T-helper 17 cell (primary cell): ENCODE measurements at regions not wholly inside any gene's neighbourhood (a gene's known extent, or its start where the extent isn't known, plus 50 kb on each side); places are given as distances from the start of the nearest gene placed in this dataset.
"Not testable (repeated sequence)": the region's sequence is repeated elsewhere in the genome, so short reads cannot be mapped to it uniquely, and the experiment has no call there.

Source experiments
- ATAC-seq: fragments of 150-1000 bp; cut with Tn5 transposase; 2 replicates; pipeline ENCODE4 v1.10.0; 2021; ENCODE audit warnings: mild to moderate bottlenecking, moderate library complexity
- DNase-seq, 3 donors: peaks; one replicate each; pipeline versions ENCODE4 v3.0.0 to v3.0.0-alpha.2; 2020 to 2021
- H3K9me3 ChIP-seq: one replicate; pipeline ENCODE4 v1.7.0; 2013; ENCODE audit warnings: low read length, mild to moderate bottlenecking; ENCODE audit not compliant: control insufficient read depth, poor library complexity, severe bottlenecking
- H3K27ac Mint-ChIP-seq: one replicate; pipeline ENCODE4 v1.8.0; 2022; ENCODE audit warnings: mild to moderate bottlenecking, moderate library complexity, mixed read lengths
- H3K27me3 Mint-ChIP-seq: one replicate; pipeline ENCODE4 v1.8.0; 2022; ENCODE audit warnings: mixed read lengths
- H3K36me3 Mint-ChIP-seq: one replicate; pipeline ENCODE4 v1.8.0; 2022; ENCODE audit warnings: low read depth, mixed read lengths
- H3K4me1 Mint-ChIP-seq: one replicate; pipeline ENCODE4 v1.8.0; 2022; ENCODE audit warnings: mild to moderate bottlenecking, mixed read lengths
- H3K4me3 Mint-ChIP-seq: one replicate; pipeline ENCODE4 v1.8.0; 2022; ENCODE audit warnings: mild to moderate bottlenecking, moderate library complexity, mixed read lengths

DNA sequence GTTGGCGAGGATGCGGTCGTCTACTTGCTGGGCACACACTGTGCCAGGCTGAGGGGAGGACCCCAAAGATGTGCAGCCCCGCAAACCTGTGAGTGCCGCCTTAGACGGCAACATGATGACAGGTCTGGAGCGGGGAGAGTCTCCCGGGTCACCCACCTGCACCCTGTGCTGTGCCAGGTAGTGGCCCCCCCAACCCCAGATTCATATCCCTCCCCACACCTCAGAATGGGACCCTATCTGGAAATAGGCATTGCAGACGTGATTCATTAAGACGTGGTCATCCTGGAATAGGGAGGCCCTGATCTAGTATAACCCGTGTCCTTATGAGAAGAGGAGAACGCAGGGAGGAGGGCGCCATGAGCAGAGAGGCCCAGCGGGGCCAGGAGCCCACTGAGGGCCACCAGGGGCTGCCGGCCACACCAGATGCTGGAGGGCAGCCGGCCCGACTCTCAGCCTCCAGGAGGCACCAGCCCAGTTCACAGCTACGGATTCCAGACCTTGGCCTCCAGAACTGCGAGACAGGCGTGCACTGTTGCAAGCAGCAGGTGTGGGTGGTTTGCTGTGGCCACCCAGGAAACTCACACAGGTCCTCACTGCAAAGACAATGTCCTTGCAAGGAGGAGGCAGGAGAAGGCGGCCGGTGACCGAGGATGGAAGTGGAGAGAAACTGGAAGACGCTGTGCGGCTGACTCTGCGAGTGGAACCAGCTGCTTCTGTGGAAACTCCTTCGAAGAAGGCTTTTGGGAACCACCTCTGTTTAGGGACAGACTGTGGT lies 131.9 kb upstream of the LPCAT1 start:
- DNase-seq = no peak
- H3K4me3 Mint-ChIP-seq = no peak overlapping the region
- ATAC-seq = no peak
- H3K36me3 Mint-ChIP-seq = no peaks in the 10 kb centered on the region
- H3K9me3 ChIP-seq = no peaks in the 10 kb centered on the region
- H3K27ac Mint-ChIP-seq = no peak overlapping the region
- H3K4me1 Mint-ChIP-seq = peaks cover 10% of the 10 kb centered on the region
- H3K27me3 Mint-ChIP-seq = peaks cover 63% of the 10 kb centered on the region

DNA sequence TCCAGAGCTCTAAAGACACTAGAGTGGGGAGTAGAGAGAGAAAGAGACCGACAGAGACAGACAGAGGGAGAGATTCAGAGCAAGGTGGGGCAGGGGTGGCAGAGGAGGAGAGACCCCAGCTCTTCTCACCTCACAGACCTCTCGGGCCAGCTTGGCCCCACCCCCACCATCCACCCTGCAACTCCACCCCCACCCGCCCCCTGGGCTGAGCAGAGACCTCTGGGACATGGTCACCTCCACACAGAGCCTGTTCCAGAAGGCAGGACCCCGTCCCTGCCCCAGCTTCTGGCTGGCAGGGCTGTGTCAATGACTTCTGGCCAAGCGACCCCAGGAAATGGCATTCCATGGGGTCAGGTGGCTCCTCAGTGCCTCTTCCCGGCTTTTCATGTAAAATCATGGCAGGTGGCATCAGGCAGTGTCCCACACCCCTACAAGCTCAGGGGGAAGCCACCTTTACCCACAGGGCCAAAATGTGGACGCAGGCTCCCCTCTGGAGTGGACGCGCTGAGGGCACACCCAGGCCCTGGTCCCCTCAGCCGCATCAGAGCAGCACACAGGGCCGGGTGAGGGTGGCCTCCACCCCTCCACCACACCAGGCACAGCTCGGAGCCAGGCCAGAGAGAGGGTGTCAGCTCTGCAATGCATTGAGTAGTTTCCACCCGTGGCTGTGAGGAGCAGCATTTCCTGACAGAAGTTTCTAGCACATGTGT lies 131.2 kb upstream of the LPCAT1 start:
- H3K27ac Mint-ChIP-seq = no peak overlapping the region
- no peak overlapping the region for H3K4me3 Mint-ChIP-seq
- H3K4me1 Mint-ChIP-seq = peaks cover 10% of the 10 kb centered on the region
- peaks cover 65% of the 10 kb centered on the region for H3K27me3 Mint-ChIP-seq
- ATAC-seq (no peak), DNase-seq (peak in 1 of 3 donors; percentile 4)
- H3K9me3 ChIP-seq = no peaks in the 10 kb centered on the region
- H3K36me3 Mint-ChIP-seq = no peaks in the 10 kb centered on the region

DNA sequence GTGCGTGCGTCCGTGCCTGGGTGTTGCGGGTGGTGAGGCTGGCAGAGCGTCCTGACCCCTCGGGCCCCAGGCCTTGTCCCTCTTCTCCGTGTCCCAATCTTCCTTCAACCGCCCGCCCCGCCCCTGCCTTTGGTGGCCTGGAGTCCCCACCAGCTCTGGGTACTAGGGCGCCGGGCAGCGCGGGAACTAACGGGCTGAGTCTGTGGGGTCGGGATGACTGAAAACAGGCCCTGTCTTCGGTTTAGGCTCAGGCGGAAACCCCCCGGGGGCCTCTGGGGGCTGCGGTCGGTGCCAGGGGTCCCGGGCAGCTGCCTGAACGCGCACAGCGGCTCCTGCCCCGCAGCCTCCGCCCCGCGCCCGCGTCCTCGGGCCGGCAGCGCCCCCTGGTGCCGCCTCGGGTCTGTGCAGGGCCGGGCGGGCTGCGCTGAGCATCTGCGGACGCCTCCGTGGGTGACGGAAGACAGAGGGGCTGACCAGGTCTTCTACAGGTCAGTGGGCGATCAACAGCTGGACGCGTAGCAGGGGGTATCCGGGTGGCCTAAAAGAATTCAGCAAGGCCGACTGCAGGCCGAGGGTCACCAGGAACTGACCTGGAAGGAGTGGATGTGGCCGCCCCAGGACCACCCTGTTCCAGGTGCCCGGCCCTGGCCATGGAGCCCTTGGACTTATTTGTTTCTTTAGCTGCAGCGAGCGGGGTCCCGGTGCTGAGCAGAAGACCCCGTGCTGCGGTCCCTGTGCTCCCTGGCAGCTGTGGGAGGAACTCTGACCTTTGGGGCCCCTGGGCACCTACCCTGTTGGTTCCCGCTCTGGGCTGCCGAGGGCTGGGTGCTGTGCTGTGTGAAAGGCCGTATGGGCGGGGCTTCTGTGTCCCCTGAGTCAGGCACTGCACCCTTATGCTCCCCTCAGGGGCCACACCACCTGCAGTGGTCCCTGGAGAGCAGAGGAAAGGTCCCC lies 130.2 kb upstream of the LPCAT1 start:
- peak; percentile 95 for ATAC-seq
- not testable (repeated sequence) for H3K36me3 Mint-ChIP-seq, DNase-seq, H3K9me3 ChIP-seq, H3K27ac Mint-ChIP-seq
- Mint-ChIP-seq H3K27me3 (peaks cover 75% of the 10 kb centered on the region), H3K4me3 (peak overlapping the region; percentile 31), H3K4me1 (peaks cover 10% of the 10 kb centered on the region)

DNA sequence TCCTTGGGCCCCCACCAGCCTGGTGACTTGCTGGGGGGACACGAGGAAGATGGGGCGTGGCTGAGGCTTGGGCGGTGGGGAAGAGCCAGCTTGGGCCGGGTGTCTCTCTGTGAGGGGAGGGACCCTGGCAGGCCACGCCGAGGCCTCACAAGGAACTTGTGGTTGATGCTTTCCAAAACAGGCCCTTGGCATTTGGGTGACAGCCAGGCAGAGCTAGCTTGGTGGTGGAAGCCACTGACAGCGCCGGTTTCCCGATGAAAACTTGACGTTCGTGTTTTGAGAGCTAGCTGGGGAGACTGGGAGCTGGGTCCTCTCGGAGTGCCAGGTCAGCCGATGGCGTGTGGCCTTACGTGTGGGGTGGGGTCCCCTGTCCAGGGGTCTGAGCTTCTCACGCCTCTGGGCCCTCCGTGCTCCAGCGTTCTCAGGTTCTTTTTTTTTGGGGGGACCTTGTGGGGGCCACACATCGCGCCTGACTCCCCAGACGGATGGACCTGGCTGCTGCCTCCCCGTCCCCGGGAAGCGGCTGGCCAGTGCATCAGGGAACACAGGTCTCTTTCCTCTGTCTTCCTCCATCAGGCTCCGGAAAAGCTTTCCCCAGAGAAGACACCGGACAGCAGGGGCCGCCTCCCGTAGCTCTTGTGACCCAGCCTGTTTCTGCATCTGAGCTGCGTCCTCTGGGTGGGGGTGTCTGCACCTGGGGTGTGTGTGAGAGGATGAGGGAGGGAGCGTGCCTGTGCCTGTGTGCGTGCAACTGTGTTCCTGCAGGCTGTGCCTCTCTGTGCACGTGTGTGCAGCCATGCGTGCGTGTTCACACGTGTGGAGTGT lies 129.3 kb upstream of the LPCAT1 start:
- peak; percentile 65 for ATAC-seq

DNA sequence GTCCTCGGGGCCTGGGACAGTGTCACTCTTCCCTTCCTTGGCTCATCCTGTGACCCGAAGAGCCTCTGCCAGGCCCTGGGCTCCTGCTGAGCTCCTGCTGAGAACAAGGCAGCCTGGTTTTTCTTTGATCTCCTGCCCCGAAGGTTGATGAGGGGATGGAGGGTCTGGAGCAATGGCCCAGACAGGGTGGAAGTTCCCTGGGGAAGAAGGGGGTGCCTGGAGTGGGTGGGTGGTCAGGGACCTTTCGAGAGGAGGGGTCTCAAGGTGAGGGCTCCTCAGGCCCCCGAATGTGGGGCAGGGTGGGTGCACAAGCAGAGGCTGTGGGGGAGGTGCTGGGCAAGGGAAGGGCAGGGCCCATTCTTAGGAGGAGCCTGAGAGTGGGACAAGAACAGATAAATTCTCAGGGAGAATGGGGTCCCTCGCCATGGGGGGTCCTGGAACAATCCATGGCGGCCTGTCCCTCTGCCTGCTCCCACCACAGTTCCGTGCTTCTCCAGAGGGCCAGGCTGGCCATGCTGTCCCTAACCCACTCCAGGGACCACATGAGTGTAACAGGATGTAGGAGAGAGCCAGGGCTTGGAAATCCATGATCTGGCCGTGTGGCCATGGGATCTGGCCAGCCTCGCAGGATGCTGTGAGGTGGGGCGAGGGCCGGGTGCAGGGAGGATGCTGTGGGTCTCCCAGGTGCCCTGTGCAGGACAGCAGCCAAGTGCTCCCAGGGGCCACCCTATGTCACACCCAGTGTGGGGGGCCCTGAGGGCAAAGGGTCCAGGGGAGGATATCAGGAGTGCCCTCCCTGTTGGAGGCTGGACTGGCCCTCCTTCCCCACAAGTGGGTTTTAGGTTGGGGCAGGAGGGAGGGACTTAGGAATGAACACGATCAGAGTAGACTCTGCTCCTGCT lies 128.5 kb upstream of the LPCAT1 start:
- Mint-ChIP-seq H3K27me3 (peaks cover 65% of the 10 kb centered on the region), H3K27ac (no peak overlapping the region), H3K36me3 (no peaks in the 10 kb centered on the region), H3K4me1 (peaks cover 8% of the 10 kb centered on the region), H3K4me3 (peak overlapping the region; percentile 33)
- no peak for DNase-seq
- no peaks in the 10 kb centered on the region for H3K9me3 ChIP-seq
- ATAC-seq = no peak

More for the DNA sequence above, 129.3 kb upstream of the LPCAT1 start:
- Mint-ChIP-seq H3K27ac (no peak overlapping the region), H3K4me1 (peaks cover 8% of the 10 kb centered on the region), H3K4me3 (peak overlapping the region; percentile 31), H3K36me3 (no peaks in the 10 kb centered on the region), H3K27me3 (peaks cover 67% of the 10 kb centered on the region)
- DNase-seq = no peak
- no peaks in the 10 kb centered on the region for H3K9me3 ChIP-seq

DNA sequence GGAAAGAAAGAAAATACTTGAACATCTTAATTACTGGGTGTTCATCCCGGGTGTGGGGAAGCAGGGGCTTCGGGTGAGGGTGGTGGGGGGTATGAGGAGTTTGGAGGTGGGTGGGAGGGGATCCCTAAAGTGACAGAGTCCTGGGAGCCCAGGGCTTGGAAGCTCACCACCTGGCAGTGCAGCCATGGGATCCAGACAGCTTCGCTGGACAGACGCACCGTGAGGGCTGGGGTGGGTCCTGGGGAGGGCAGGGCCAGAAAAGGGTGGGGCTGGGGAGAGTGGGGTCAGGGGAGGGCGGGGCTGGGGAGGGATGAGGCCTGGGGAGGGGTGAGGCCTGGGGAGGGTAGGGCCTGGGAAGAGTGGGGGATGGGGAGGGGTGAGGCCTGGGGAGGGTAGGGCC lies 127.5 kb upstream of the LPCAT1 start:
- Mint-ChIP-seq H3K36me3 (no peaks in the 10 kb centered on the region), H3K27ac (no peak overlapping the region), H3K4me3 (no peak overlapping the region), H3K27me3 (peaks cover 57% of the 10 kb centered on the region), H3K4me1 (peaks cover 8% of the 10 kb centered on the region)
- DNase-seq (no peak), ATAC-seq (no peak)
- H3K9me3 ChIP-seq = no peaks in the 10 kb centered on the region

DNA sequence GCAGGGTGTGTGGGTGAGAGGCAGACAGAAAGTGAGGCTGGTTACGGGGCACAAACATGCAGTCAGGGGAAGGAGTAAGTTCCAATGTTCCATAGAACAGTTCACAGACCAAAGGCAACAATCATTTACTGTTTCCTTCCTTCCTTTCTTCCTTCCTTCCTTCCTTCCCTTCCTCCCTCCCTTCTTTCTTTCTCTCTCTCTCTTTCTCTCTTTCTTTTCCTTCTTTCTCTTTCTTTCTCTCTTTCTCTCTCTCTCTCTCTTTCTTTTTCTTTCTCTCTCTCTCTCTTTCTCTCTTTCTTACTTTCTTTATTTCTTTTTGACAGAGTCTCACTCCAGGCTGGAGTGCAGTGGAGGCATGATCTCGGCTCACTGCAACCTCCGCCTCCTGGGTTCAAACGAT lies 125.8 kb upstream of the LPCAT1 start:
- Mint-ChIP-seq H3K27me3 (peaks cover 59% of the 10 kb centered on the region), H3K36me3 (no peaks in the 10 kb centered on the region), H3K4me1 (peaks cover 8% of the 10 kb centered on the region), H3K27ac (no peak overlapping the region), H3K4me3 (no peak overlapping the region)
- DNase-seq = no peak
- no peaks in the 10 kb centered on the region for H3K9me3 ChIP-seq
- no peak for ATAC-seq

DNA sequence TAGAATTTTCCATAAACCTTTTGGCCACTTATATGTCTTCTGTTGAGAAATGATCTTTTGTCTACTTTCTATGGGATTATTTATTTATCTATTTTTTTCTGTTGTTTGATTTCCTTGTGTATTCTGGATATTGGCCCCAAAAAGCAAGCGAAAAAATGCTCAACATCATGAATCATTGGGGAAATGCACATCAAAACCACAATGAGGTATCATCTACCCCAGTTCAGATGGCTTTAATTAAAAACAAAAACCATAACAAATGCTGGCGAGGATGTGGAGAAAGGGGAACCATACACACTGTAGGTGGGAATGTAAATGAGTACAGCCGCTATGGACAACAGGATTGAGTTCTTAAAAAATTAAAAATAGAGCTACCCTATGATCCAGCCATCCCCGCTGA lies 125.0 kb upstream of the LPCAT1 start:
- ATAC-seq = no peak
- H3K9me3 ChIP-seq = no peaks in the 10 kb centered on the region
- H3K36me3 Mint-ChIP-seq = no peaks in the 10 kb centered on the region
- H3K27ac Mint-ChIP-seq = no peak overlapping the region
- no peak overlapping the region for H3K4me3 Mint-ChIP-seq
- peaks cover 58% of the 10 kb centered on the region for H3K27me3 Mint-ChIP-seq
- DNase-seq = no peak
- H3K4me1 Mint-ChIP-seq = peaks cover 8% of the 10 kb centered on the region

DNA sequence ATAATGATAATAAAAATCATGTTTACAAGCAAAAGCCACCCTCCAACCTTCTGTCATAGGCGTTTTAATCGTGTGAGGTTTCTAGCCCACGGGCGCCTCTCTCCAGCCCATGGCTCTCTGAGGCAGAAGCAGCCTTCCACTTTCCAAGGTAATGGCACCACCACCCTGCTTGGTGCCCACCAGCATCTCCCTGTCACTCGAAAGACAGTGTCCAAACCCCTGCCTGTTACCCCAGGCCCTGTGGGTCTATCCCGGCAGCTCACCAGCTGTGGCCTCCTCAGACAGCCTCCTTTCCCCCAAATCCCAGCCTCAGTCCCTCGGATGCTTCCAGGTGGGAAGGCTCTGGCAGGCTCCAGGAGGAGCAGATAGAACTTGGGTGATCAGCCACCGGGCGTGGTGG lies 123.8 kb upstream of the LPCAT1 start:
- no peak for DNase-seq
- peaks cover 5% of the 10 kb centered on the region for H3K4me1 Mint-ChIP-seq
- no peaks in the 10 kb centered on the region for H3K36me3 Mint-ChIP-seq
- peaks cover 56% of the 10 kb centered on the region for H3K27me3 Mint-ChIP-seq
- no peak overlapping the region for H3K27ac Mint-ChIP-seq
- no peaks in the 10 kb centered on the region for H3K9me3 ChIP-seq
- H3K4me3 Mint-ChIP-seq = no peak overlapping the region
- ATAC-seq = no peak

DNA sequence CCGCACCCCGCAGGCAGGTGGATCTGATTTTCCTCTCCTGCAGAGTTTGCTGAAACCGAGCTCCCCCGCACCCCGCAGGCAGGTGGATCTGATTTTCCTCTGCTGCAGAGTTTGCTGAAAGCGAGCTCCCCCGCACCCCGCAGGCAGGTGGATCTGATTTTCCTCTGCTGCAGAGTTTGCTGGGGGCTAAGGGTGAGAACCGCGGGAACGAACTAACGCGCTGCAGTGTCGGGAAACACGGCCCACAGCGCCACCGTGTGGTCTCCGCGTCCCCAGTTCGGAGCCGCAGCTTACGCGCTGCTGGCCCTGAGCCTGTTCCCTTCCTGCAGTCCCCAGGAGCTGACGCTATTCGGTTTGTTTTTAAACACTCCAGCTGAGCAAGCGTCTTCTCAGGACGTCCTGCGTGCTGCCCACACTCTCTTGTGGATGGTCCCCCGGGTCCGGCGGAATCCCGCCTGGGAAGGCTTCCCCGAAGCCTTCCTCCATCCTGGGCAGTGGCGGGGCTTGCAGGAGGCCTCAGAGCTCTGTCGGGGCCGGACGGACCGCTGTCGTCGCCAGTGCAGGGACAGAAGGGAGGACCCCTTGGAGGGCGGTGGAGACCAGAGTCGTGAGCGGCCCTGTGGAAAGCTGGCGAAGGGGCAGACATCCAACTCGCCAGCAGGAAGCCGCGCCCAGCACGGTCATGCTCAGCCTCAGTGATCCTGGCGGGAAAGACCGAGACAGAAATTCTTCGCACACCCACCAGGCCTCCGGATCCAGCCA lies 121.2 kb upstream of the LPCAT1 start:
- Mint-ChIP-seq H3K4me1 (peaks cover 4% of the 10 kb centered on the region), H3K27me3 (peaks cover 46% of the 10 kb centered on the region), H3K27ac (no peak overlapping the region), H3K4me3 (peak overlapping the region; percentile 33), H3K36me3 (no peaks in the 10 kb centered on the region)
- ATAC-seq (peak; percentile 84), DNase-seq (peak; percentile 56 to 72 (median 70))
- H3K9me3 ChIP-seq = no peaks in the 10 kb centered on the region

DNA sequence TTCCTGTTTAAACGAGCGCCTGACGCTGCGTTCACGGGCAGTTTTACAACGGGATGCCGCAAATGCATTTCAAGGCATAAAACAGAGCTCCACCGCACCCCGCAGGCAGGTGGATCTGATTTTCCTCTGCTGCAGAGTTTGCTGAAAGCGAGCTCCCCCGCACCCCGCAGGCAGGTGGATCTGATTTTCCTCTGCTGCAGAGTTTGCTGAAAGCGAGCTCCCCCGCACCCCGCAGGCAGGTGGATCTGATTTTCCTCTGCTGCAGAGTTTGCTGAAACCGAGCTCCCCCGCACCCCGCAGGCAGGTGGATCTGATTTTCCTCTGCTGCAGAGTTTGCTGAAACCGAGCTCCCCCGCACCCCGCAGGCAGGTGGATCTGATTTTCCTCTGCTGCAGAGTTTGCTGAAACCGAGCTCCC lies 120.6 kb upstream of the LPCAT1 start:
- not testable (repeated sequence) for ATAC-seq, H3K27ac Mint-ChIP-seq, DNase-seq, H3K4me3 Mint-ChIP-seq, H3K36me3 Mint-ChIP-seq, H3K9me3 ChIP-seq, H3K4me1 Mint-ChIP-seq
- H3K27me3 Mint-ChIP-seq = peaks cover 40% of the 10 kb centered on the region
